NCI-H187 treated with DMSO at 0.1 percent for 48 hours (cell line): ENCODE measurements at regions not wholly inside any gene's neighbourhood (a gene's known extent, or its start where the extent isn't known, plus 50 kb on each side); places are given as distances from the start of the nearest gene placed in this dataset.
"Not testable (repeated sequence)": the region's sequence is repeated elsewhere in the genome, so short reads cannot be mapped to it uniquely, and the experiment has no call there.

Experiments used
- DNase-seq: peaks from one replicate; lab custom pipeline; 2025; lab: John Stamatoyannopoulos, UW

DNA sequence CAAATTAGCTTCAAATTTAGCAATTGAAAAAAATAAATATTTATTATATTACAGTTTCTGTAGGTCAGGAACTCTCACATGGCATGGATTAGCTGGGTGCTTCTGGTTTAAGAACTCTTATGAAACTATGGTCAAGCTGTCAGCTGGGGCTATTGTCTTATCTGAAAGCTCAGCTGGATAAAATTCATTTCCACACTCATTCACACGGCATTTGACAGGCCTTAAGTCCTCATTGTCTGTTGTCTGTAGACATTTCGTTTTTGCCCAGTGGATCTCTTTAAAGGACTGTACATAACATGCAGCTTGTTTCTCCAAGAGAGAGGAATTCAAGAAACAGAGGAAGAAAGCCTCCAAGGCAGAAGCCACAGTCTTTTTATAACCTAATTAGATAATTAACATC is 1556.8 kb upstream of the SLC39A10 start:
- DNase-seq = no peak

GRCh38 chr2:194096402-194096801 is 1560.6 kb upstream of the SLC39A10 start:
- DNase-seq = no peak

DNA sequence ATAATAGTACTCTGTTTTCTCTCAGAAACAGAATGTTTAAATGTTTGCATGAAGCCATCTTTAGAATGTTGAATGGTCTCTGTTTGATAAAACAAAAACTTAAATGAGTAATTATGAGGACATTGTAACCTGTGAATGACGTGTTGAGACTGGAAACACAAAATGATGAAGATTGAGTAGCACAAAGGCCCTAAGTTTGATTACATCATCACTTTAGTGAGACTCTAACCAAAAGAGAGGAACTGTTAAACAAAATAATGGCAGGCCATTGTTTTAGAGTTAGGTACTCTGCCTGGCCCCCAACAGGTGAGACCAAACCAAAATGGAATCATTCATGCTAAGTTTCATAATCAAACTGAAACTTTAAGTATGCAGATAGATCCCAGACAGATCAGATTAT is 1561.7 kb upstream of the SLC39A10 start:
- no peak for DNase-seq

- DNase-seq = no peak
These were observed 1566.6 kb upstream of the SLC39A10 start for GRCh38 chr2:194090251-194090905.

DNA sequence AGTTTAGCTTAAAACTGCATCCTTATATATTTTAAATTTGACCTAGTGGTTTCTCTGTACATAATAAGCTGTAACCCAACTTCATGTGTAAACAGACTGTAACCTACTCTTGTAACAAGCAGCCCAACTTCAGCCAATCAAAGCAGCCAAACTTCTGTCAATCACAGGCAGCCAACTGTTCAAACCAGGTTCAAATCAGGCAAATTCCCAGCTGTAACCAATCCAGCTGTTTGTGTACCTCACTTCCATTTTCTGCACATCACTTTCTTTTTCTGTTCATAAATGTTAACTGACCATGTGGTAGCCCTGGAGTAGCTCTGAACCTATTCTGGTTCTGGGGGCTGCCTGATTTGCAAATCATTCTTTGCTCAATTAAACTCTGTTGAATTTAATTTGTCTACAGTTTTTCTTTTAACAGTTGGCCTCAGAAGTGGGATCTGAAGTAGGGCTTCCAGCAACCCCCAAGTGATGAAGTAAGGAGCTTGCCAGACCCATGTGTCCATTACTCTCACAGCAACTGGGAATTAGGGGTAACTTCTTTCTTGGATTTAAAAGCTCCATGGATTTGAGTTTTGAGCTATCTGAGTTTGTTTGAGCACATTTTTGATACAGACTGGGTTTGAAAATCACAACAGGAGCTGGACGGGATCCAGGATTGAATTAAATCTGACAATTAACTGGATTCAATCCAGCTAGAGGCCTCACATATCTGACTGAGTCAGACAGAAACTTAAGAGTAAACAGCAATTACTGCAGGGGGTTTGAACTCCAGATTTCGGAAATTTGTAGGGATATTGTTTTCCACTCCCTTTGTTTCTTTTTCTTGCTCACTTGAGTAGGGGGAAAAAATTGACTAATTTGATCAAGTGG is 1569.7 kb upstream of the SLC39A10 start:
- no peak for DNase-seq

DNA sequence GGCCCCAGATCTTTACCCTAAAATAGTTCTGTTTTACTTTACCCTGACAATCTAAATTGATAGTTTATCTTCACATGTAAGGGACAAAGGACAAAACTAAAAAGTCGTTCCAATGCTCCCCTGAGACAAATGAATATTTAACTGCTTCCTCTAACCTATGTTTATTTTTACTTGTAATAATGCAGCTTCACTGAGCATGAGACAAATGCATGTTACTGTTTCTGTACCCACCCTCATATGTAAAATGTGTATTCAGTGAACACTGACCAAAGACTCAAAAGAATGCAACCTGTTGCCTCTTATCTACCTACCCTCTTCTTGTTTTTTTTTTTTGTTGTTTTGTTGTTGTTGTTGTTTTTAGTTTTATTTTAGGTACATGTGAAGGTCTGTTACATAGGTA is 1570.9 kb upstream of the SLC39A10 start:
- DNase-seq = no peak

DNA sequence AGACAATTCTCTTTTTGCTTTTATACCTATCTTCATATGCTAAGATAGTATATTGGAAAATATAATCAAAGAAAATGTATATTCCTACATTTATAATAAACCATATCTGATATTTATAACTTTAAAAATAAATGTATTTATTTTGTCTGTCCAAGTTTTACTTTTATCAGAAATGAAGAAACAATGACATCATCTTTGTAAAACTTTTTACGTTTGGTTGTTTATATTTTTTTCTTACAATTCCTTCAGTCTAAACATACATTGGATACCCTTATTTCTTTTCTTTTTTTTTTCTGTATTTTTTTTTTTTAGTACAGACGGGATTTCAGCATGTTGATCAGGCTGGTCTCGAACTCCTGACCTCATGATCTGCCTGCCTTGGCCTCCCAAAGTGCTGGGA is 1577.0 kb upstream of the SLC39A10 start:
- DNase-seq = no peak

GRCh38 chr2:194077366-194077765 is 1579.7 kb upstream of the SLC39A10 start:
- no peak for DNase-seq

GRCh38 chr2:194062401-194062800 is 1594.6 kb upstream of the SLC39A10 start:
- DNase-seq = no peak

GRCh38 chr2:194060269-194060668 is 1596.8 kb upstream of the SLC39A10 start:
- DNase-seq = no peak

DNA sequence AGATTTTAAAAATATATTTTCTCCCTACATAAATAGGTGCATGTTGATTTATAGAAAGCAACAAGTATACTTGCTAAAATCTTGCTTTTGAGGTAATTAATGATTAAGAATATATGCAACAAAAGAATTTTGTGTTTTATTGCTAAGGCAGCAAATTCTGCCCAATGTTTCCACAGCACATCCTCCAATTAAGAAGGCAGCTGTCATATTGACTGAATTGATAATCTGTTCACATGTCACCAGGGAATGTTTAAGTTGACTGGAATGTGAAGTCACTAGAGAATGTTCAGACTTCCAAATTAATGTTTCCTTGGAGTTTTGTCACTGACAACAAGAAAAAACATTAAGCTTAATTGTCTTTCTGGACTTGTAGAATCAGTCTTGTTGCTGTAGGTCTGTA is 1602.7 kb upstream of the SLC39A10 start:
- no peak for DNase-seq

DNA sequence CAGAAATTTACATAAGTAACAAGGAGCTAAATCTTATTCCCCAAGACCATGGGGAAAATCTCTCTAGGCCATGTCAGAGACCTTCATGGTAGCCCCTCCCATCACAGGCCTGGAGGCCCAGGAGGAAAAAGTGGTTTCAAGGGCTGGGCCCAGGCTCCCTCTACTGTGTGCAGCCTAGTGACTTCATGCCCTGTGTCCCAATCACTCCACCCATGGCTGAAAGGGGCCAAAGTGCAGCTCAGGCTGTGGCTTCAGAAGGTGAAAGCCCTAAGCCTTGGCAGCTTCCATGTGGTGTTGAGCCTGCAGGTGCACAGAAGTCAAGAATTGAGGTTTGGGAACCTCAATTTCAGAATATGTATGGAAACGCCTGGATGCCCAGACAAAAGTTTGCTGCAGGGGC is 1612.7 kb upstream of the SLC39A10 start:
- no peak for DNase-seq

GRCh38 chr2:194021130-194021529 is 1635.9 kb upstream of the SLC39A10 start:
- DNase-seq = not testable (repeated sequence)

DNA sequence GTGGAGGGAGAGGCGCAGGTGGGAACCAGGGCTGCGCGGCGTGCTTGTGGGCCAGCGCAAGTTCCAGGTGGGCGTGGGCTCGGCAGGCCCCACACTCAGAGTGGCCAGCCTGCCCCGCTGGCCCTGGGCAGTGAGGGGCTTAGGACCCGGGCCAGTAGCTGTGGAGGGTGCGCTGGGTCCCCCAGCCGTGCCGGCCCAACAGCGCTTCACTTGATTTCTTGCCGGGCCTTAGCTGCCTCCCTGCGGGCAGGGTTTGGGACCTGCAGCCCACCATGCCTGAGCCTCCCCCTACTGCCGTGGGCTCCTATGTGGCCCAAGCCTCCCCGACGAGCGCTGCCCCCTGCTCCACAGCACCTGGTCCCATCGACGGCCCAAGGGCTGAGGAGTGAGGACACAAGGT is 1636.9 kb upstream of the SLC39A10 start:
- DNase-seq = no peak

DNA sequence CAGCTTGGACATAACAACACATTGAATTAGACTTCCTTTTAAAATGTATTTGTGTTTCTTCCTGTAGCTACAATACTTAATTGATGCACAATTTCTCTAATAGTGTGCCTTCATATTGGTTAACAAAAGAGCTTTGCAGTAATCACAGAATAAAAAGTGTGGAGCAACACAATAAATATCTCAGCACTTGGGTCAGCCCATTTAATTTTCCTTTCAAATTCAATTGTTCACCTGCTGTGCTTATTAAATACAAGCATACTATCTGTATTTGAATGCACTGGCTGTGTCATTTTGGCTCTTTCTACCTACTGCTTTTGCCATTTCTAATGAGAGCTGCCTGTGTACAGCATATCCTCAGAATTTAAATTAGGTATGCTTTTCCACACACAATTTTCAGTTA is 1641.3 kb upstream of the SLC39A10 start:
- no peak for DNase-seq

- DNase-seq = no peak
These were observed 1642.4 kb upstream of the SLC39A10 start for GRCh38 chr2:194014639-194015038.

GRCh38 chr2:194004590-194005206 is 1652.3 kb upstream of the SLC39A10 start:
- no peak for DNase-seq

GRCh38 chr2:194003911-194004310 is 1653.1 kb upstream of the SLC39A10 start:
- no peak for DNase-seq

GRCh38 chr2:194002699-194003368 is 1654.2 kb upstream of the SLC39A10 start:
- DNase-seq = no peak

DNA sequence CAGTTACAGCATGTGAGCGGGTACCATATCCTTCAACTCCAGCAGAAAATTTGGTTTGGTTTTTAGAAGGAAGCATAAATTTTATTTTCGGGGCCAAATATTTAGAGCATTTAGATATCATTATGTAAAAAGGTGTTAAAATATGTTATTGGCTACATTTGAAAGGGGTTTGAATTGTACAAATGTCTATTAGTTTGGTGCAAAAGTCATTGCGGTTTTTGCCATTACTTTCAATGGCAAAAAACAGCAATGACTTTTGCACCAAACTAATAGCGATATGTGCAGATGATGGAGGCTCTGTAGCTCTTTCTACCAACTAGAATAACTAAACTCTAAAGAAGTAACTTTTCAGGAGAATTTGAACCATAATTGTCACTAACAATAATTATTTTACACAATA is 1666.2 kb upstream of the SLC39A10 start:
- no peak for DNase-seq

DNA sequence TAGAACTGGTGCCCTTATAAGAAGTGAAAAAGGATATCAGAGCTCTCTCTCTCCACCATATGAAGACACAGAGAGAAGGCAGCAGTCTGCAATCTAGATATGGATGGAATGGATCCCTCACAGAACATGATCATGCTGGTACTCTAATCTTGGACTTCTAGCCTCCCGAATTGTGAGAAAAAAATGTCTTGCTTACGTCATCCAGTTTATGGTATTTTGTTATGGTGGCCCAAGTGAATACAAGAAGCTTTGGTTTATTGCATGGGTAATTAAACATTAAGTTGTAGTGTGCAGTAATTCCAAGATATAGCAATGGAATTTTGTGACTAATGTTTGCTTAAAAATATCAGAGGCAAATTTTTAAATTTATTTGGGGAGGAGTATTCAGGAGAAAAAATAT is 1667.4 kb upstream of the SLC39A10 start:
- no peak for DNase-seq

DNA sequence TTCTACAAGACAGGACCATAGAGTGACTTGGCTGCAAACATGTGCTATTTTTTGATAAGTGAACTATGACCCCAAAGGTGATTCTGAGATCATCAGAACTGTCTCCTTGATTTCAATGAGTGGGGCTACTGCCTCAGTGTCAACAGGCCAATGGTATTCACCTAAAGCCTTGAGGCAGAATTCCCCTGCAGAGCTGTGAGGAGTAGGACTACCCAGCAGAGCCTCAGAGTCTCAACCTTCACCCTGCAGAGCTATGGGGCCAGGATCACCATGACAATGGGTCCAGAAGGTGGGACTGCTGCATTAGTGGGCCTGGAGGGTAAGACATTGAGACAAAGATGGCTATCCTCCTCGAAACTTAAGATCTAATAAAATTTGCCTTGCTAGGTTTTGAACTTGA is 1668.2 kb upstream of the SLC39A10 start:
- no peak for DNase-seq

- DNase-seq = no peak
These were observed 1671.8 kb upstream of the SLC39A10 start for GRCh38 chr2:193985272-193985671.
